HCT116 (cell line): ENCODE measurements at regions not wholly inside any gene's neighbourhood (a gene's known extent, or its start where the extent isn't known, plus 50 kb on each side); places are given as distances from the start of the nearest gene placed in this dataset.

Source experiments
- ATAC-seq: fragments of 200-7000 bp; cut with Tn5 transposase; 2 replicates; pipeline ENCODE4 v1.9.1; 2020; ENCODE audit warnings: mild to moderate bottlenecking, moderate library complexity
- BruUV-seq: library from RNA; stranded (reverse); fragments of 400-500 nt; replicated peaks from 2 replicates; lab custom pipeline; 2021; lab: Mats Ljungman, UMichigan
- CTCF ChIA-PET: fragments of 300-600 bp; sonication (Branson Sonifier 250); formaldehyde crosslinking; loops from one replicate; lab custom pipeline; 2021; ENCODE audit warnings: antibody characterized with exemption; lab: Charles Lee
- POLR2A ChIA-PET: fragments of 300-600, 350-600 bp; sonication (Branson Sonifier 250); formaldehyde crosslinking; loops from one replicate; lab custom pipeline; 2021; ENCODE audit warnings: antibody characterized with exemption; lab: Charles Lee
- RAD21 ChIA-PET, 2 experiments: fragments of 300-600 bp; sonication (Branson Sonifier 250); formaldehyde crosslinking; loops; one replicate each; lab custom pipeline; 2023; ENCODE audit warnings: low total read pairs in 2 of 2; ENCODE audit not compliant: uncharacterized antibody in 2 of 2, unreplicated experiment in 2 of 2, low non-redundant PET in 1 of 2; lab: Charles Lee
- DNase-seq: peaks from one replicate; pipeline ENCODE4 v3.0.0-alpha.2; 2010; ENCODE audit warnings: low read depth, low spot score
- H2AFZ ChIP-seq: fragments of 200-600 bp; shearing (Covaris generic), sonication (generic); 2 replicates; pipeline ENCODE4 v1.6.1; 2017; ENCODE audit warnings: low read depth, mixed run types, mixed read lengths, antibody characterized with exemption, low read length; ENCODE audit not compliant: poor library complexity, severe bottlenecking
- H3K27ac ChIP-seq: 2 replicates; pipeline ENCODE4 v1.5.1; 2012; ENCODE audit warnings: low read depth, low read length
- H3K27me3 ChIP-seq: fragments of 200-600 bp; sonication (generic); 2 replicates; pipeline ENCODE4 v1.6.1; 2016; ENCODE audit warnings: mixed run types, low read length, mixed read lengths; ENCODE audit not compliant: insufficient read depth
- H3K36me3 ChIP-seq, 2 experiments: fragments of 200-500 bp in 1 of 2; fragments of 200-600 bp in 1 of 2; sonication (Bioruptor generic) in 1 of 2; sonication (generic) in 1 of 2; 2 replicates each; pipeline versions ENCODE4 v1.5.1 to v1.6.1; 2014 to 2016; ENCODE audit warnings: low read length in 2 of 2, inconsistent platforms in 1 of 2, mixed read lengths in 1 of 2, mixed run types in 1 of 2; ENCODE audit not compliant: insufficient read depth in 2 of 2, control insufficient read depth in 1 of 2
- H3K4me1 ChIP-seq, 2 experiments: fragments of 200-600 bp in 1 of 2; sonication (generic) in 1 of 2; 2 replicates each; pipeline versions ENCODE4 v1.5.1 to v1.6.1; 2012 to 2017; ENCODE audit warnings: low read length in 2 of 2, inconsistent platforms in 1 of 2, mild to moderate bottlenecking in 1 of 2, mixed read lengths in 1 of 2, mixed run types in 1 of 2, moderate library complexity in 1 of 2; ENCODE audit not compliant: insufficient read depth in 2 of 2, control insufficient read depth in 1 of 2
- H3K4me2 ChIP-seq: fragments of 200-600 bp; sonication (generic); 2 replicates; pipeline ENCODE4 v1.6.1; 2017; ENCODE audit warnings: mixed run types, low read length, mixed read lengths
- H3K4me3 ChIP-seq, 2 experiments: fragments of 200-600 bp in 1 of 2; sonication (generic) in 1 of 2; replicated peaks in 1 of 2; 2 replicates each; pipeline ENCODE4 v1.5.1; 2011 to 2016; ENCODE audit warnings: low read length in 2 of 2, control low read depth in 1 of 2, low read depth in 1 of 2, mild to moderate bottlenecking in 1 of 2, mixed read lengths in 1 of 2, mixed run types in 1 of 2
- H3K79me2 ChIP-seq: fragments of 200-600 bp; sonication (generic); 2 replicates; pipeline ENCODE4 v1.6.1; 2017; ENCODE audit warnings: mild to moderate bottlenecking, mixed run types, low read length, moderate library complexity, mixed read lengths; ENCODE audit not compliant: insufficient read depth
- H3K9ac ChIP-seq: fragments of 200-600 bp; sonication (generic); 2 replicates; pipeline ENCODE4 v1.6.1; 2016; ENCODE audit warnings: low read length, mixed read lengths
- H3K9me2 ChIP-seq: fragments of 200-600 bp; sonication (generic), shearing (Covaris generic); 2 replicates; pipeline ENCODE4 v1.6.1; 2017; ENCODE audit warnings: mixed run types, mild to moderate bottlenecking, moderate library complexity; ENCODE audit not compliant: insufficient read depth
- H3K9me3 ChIP-seq, 2 experiments: fragments of 200-500 bp in 1 of 2; fragments of 200-600 bp in 1 of 2; sonication (Bioruptor generic) in 1 of 2; sonication (generic) in 1 of 2; 2 replicates each; pipeline ENCODE4 v1.6.1; 2014 to 2017; ENCODE audit warnings: low read length in 2 of 2, mixed read lengths in 2 of 2, inconsistent platforms in 1 of 2, low read depth in 1 of 2, mild to moderate bottlenecking in 1 of 2, mixed run types in 1 of 2, moderate library complexity in 1 of 2; ENCODE audit not compliant: control insufficient read depth in 1 of 2, insufficient read depth in 1 of 2
- H4K20me1 ChIP-seq: fragments of 200-600 bp; sonication (generic), shearing (Covaris generic); 2 replicates; pipeline ENCODE4 v1.6.1; 2017; ENCODE audit warnings: mixed run types, mild to moderate bottlenecking, moderate library complexity; ENCODE audit not compliant: insufficient read depth
- ATF3 ChIP-seq: IDR thresholded peaks from 2 replicates; pipeline ENCODE4 v1.6.1; 2012
- CBX3 ChIP-seq: IDR thresholded peaks from 2 replicates; pipeline ENCODE4 v1.6.1; 2012; ENCODE audit warnings: low read depth
- EGR1 ChIP-seq: IDR thresholded peaks from 2 replicates; pipeline ENCODE4 v1.6.1; 2012; ENCODE audit warnings: low read depth
- ELF1 ChIP-seq: IDR thresholded peaks from 2 replicates; pipeline ENCODE4 v1.6.1; 2012; ENCODE audit warnings: low read depth, borderline replicate concordance
- EZH2 ChIP-seq: fragments of 200-600 bp; sonication (generic); IDR thresholded peaks from 2 replicates; pipeline ENCODE4 v1.6.1; 2017; ENCODE audit warnings: antibody characterized with exemption, mixed run types
- EZH2phosphoT487 ChIP-seq: fragments of 200-600 bp; IDR thresholded peaks from 2 replicates; pipeline ENCODE4 v1.6.1; 2018; ENCODE audit warnings: antibody characterized with exemption, borderline replicate concordance
- FOSL1 ChIP-seq: IDR thresholded peaks from 2 replicates; pipeline ENCODE4 v1.6.1; 2012; ENCODE audit warnings: low read depth
- JUND ChIP-seq: IDR thresholded peaks from 2 replicates; pipeline ENCODE4 v1.6.1; 2012
- MAX ChIP-seq: IDR thresholded peaks from 2 replicates; pipeline ENCODE4 v1.6.1; 2012
- POLR2A ChIP-seq: IDR thresholded peaks from 2 replicates; pipeline ENCODE4 v1.7.0; 2011; ENCODE audit warnings: borderline replicate concordance; ENCODE audit not compliant: insufficient read depth, insufficient read length; ENCODE audit errors: extremely low read depth
- POLR2AphosphoS5 ChIP-seq: IDR thresholded peaks from 2 replicates; pipeline ENCODE4 v1.6.1; 2011; ENCODE audit warnings: mild to moderate bottlenecking, low read depth, low read length, moderate library complexity
- RAD21 ChIP-seq: IDR thresholded peaks from 2 replicates; pipeline ENCODE4 v1.6.1; 2012; ENCODE audit warnings: low read depth, mild to moderate bottlenecking
- REST ChIP-seq: IDR thresholded peaks from 2 replicates; pipeline ENCODE4 v1.6.1; 2012; ENCODE audit warnings: low read depth
- SP1 ChIP-seq: IDR thresholded peaks from 2 replicates; pipeline ENCODE4 v1.6.1; 2012; ENCODE audit warnings: low read depth
- SRF ChIP-seq: IDR thresholded peaks from 2 replicates; pipeline ENCODE4 v1.6.1; 2012; ENCODE audit warnings: low read depth
- TCF7L2 ChIP-seq: IDR thresholded peaks from 2 replicates; pipeline ENCODE4 v1.7.0; 2011; ENCODE audit warnings: borderline replicate concordance, inconsistent platforms; ENCODE audit not compliant: insufficient read depth, insufficient read length; ENCODE audit errors: extremely low read depth
- YY1 ChIP-seq: IDR thresholded peaks from 2 replicates; pipeline ENCODE4 v1.6.1; 2011; ENCODE audit warnings: low read length, low read depth, moderate library complexity, mild to moderate bottlenecking; ENCODE audit not compliant: insufficient replicate concordance; ENCODE audit errors: extremely low read depth
- ZBTB33 ChIP-seq: IDR thresholded peaks from 2 replicates; pipeline ENCODE4 v1.6.1; 2011; ENCODE audit warnings: mild to moderate bottlenecking, low read length, moderate library complexity; ENCODE audit not compliant: insufficient replicate concordance; ENCODE audit errors: extremely low read depth
- ZFX ChIP-seq: fragments of 450-650 bp; IDR thresholded peaks from 2 replicates; pipeline ENCODE4 v1.6.1; 2017
- ZNF274 ChIP-seq: fragments of 200-500 bp; sonication (Bioruptor generic); IDR thresholded peaks from 2 replicates; pipeline ENCODE4 v1.6.1; 2014; ENCODE audit warnings: mild to moderate bottlenecking, low read depth, low read length, inconsistent platforms
- intact Hi-C: fragments of 100-400 bp; cut with micrococcal nuclease; formaldehyde crosslinking; loops from 2 replicates; pipeline ENCODE4 v1.10.0; 2022

GRCh38 chr5:103489307-103489706 lies 73.3 kb downstream of the NUDT12 start:
- H3K9me3 ChIP-seq = no peaks in the 10 kb centered on the region
- H3K27me3 ChIP-seq = no peaks in the 10 kb centered on the region
- H3K4me1 ChIP-seq = no peaks in the 10 kb centered on the region
- no peak for DNase-seq
- POLR2A ChIA-PET = no interaction called here
- no peaks in the 10 kb centered on the region for H3K36me3 ChIP-seq
- no peak overlapping the region for H3K9ac ChIP-seq
- no peak overlapping the region for H3K4me2 ChIP-seq
- no peak overlapping the region for H3K4me3 ChIP-seq
- H2AFZ ChIP-seq = no peak overlapping the region
- intact Hi-C loops = no loop called here
- H3K9me2 ChIP-seq = no peaks in the 10 kb centered on the region
- CTCF ChIA-PET = no interaction called here
- no TSS peak for BruUV-seq
- H3K79me2 ChIP-seq = no peaks in the 10 kb centered on the region
- no peak for TF ChIP-seq ELF1
- TF ChIP-seq REST = no peak
- TF ChIP-seq ZBTB33 = no peak
- TF ChIP-seq YY1 = no peak
- no peak for TF ChIP-seq CBX3
- TF ChIP-seq SRF = no peak
- no peak for TF ChIP-seq ZNF274
- no peak for TF ChIP-seq TCF7L2
- TF ChIP-seq POLR2A = no peak
- TF ChIP-seq JUND = no peak
- no peak for TF ChIP-seq EZH2
- no peak for TF ChIP-seq ZFX
- no peak for TF ChIP-seq RAD21
- TF ChIP-seq ATF3 = no peak
- TF ChIP-seq POLR2AphosphoS5 = no peak
- no peak for TF ChIP-seq MAX
- no peak for TF ChIP-seq EZH2phosphoT487
- no peak for TF ChIP-seq EGR1
- TF ChIP-seq FOSL1 = no peak
- no peak for TF ChIP-seq SP1
- H4K20me1 ChIP-seq = no peaks in the 10 kb centered on the region
- ATAC-seq = no peak
- RAD21 ChIA-PET = no interaction called here
- no peak overlapping the region for H3K27ac ChIP-seq
